Hindlimb muscle (tissue), 1 donor: ENCODE measurements at regions not wholly inside any gene's neighbourhood (a gene's known extent, or its start where the extent isn't known, plus 50 kb on each side); places are given as distances from the start of the nearest gene placed in this dataset.
"Not testable (repeated sequence)": the region's sequence is repeated elsewhere in the genome, so short reads cannot be mapped to it uniquely, and the experiment has no call there.

Source experiments
- DNase-seq: peaks from one replicate; pipeline ENCODE4 v3.0.0-alpha.2; 2013

DNA sequence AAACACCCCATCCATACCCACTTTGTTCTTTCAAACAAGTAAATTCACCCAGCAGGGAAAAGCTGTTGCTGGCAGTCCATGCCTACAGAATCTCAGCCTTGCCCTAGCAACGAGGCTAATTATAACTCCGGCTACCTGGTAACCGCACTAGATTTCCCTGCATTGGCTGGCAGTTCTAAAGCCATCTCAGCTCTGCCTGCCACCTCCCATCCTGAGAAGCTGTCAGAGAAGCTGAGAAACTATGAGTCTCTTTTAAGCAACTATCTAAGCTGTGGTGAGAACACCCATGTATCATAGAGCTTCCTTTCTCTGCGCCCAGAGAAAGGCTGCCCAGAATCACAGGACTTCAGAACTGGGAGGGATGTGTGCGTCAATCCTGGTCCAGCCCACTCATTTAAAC lies 126.5 kb upstream of the NBPF9 start:
- not testable (repeated sequence) for DNase-seq

DNA sequence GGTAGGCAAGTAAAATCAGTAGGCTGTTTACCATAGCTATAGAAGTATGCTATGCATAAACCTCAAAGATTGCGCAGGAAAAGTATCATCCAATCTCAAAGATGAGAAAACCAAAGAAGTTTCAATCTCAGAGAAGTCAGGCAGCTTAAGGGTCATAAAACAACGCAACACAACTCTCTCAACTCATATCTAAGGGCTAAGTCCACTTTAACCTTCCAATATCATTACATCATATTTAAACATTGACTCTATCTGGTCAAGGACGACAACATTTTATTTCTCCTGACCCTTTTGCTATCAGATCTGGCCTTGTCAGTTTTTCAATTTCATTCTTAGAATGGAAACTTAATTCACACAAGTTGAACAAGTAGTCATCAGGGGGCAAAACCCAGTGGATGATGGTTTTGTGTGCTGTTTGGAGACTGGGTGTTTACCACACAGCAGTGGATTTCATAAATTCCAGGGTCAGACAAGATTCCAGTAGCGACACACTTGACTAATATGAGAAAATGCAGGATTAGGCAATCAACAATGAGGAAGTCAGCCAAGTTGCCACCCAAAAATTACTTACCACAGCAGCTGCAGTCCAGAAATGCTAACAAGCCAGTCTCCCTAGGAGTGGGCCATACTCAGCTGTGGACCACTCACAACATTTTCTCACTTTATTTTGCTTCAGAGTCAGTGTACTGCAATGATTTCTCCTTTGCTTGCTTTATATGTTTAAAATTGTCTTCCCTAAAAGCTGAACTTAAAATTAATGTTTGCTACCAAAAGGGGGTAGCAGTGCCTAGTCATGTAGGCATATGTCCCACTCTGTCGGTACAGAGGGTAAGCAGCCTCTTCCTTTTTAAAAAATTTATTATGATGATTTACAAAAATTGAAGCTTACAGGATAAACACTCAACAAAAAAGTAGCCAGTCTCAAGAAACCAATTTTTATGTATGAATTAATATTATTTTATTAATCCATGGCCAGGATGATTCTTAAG lies 131.9 kb upstream of the NBPF9 start:
- DNase-seq = not testable (repeated sequence)

DNA sequence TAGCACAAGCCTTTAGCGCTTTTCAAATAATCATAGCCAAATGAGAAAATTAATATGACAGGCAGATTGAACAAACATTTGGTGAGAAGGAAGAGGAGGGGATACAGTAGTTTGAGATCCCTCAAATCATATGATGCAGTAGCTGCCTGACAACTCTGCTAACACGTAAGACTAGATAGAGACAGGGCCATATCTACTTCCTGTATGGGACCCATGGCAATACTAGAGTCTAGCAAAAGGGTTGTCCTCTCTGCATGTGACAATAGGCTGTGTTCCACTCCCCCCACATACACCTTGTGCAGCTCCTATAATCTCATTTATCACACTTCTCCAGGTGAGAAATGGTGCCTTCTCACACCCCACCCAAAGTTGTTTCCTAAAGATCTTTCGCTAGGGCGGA lies 134.2 kb upstream of the NBPF9 start:
- not testable (repeated sequence) for DNase-seq

DNA sequence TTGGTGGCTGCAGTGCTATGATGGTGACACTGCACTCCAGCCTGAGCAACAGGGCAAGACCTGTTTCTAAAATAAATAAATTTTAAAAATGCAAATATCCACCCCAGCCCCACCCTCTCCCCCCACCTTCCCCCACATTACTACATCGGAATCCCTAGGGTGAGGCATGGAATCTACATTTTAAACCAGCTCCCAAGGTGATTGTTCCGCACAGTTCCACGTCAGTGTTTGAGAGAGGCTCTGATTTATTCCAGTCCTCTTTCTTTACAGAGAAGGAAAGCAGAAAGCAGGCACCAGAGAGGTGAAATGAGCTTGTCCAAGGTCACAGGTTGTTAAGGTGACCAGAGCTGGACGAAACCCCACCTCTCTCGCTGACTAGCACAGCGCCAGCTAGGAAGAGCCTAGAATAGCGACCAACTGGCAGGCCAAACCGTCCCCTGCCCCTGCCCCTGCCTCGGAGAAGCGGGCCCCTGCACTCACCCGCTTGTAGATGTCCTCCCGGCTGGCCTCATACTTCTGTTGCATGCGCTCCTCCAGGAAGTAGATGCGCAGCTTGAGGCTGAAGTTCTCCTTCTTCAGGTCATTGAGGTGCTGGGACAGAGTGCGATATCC lies 136.7 kb upstream of the NBPF9 start:
- not testable (repeated sequence) for DNase-seq

DNA sequence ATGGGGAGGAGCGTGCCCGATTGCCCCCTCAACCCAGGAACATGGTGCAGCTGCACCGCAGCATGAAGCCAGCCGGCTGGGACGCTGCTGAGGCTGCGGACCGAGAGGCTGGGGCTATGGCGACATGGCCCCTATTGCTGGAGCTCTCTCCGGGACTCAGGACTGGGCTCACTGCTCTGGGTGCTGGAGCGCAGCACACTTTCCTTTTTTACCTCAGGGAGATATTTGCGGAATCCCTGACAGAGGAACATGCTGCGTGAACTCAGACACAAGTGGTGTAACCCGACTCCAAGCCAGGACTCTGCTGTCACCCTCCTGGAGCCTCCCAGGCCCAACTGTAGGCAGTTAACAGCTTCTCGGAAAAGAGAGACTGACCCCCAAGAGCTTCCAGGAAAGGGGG lies 137.2 kb upstream of the NBPF9 start:
- DNase-seq = not testable (repeated sequence)

DNA sequence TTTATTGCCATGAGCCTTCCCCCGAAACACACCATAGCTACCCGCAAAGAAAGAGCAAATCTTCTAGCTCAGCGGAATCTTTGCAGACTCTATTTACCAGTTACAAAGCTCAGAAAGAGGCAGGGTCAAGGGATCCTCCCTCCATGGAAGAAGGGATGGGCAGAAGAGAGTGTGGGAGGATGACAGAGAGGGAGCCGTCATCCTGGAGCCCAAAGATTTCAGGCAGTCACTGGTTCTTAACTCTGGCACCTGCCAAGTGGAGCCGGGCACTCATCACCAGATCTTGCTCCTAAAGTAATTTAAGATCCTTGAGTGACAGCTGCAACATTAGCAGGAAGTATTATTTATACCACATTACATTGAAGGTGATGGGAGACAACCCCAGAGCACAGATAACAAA lies 137.9 kb upstream of the NBPF9 start:
- DNase-seq = not testable (repeated sequence)

DNA sequence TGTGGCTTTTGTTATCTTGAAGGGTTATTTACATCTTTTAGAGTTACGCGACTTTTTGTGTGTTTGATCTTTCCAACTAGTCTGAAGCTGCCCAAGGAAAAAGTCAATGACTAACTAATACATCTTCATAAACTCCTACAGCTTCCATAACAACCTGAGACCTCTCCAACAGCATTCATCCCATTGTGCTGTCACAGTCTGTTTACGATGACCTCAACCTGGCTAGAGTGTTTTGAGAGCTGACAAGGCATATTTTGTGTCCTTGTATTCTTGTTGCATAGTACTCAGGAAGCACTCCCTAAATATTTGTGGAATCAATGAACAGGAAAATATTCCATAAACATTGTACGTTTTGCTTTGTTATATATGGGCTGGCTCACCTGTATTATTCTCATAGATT lies 140.2 kb upstream of the NBPF9 start:
- DNase-seq = not testable (repeated sequence)

DNA sequence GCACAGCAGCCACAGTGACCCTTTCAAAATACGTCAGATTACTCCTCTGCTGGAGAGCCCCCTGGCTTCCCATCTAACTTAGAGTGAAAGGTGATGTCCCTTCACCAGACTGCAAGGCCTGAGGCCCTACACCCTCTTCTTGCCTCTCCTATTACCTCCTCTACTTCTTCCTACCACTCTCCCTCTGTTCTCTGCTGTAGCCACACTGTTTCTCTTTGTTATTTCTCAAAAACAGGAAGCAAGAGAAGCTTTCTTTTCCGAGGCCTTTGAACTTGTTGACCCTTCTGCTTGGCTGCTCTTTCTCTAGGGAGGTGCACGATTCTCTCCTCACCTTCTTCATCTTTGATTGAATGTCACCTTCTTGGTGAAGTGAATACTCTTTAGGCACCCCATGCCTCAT lies 141.3 kb upstream of the NBPF9 start:
- DNase-seq = not testable (repeated sequence)

DNA sequence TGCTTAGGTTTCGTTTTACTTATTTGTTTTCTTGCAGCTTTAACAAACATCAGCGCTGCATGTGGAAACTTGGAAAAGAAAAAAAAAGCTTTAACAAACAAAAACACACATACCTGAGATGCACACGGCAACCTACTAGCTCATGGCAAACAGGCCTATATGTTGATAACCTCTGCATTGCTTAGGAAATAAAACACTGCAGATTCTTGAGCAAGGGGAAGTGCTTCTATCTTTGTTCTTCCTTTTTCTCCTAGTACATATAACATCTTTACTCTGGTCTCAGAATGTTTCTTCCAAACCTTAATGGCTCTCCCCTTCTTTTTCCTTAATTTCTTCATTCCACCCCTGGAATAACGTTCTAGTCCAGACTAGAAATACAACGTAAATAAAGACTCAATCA lies 142.9 kb upstream of the NBPF9 start:
- DNase-seq = not testable (repeated sequence)

DNA sequence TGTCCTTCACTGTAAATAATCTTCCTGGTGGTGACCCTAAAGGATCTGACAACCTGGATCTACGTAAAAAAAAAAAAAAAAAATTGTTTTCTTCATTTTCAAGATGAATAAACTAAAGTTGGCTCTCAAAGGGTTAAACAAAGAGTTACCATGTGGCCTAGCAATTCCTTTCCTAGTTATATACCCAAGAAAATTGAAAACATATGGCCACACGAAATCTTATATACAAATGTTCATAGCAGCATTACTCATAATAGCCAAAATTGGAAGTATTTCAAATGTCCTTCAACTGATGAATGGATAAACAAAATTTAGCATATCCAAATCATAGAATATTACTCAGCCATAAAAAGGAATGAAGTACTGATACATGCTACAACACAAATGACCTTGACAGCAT lies 145.3 kb upstream of the NBPF9 start:
- not testable (repeated sequence) for DNase-seq

DNA sequence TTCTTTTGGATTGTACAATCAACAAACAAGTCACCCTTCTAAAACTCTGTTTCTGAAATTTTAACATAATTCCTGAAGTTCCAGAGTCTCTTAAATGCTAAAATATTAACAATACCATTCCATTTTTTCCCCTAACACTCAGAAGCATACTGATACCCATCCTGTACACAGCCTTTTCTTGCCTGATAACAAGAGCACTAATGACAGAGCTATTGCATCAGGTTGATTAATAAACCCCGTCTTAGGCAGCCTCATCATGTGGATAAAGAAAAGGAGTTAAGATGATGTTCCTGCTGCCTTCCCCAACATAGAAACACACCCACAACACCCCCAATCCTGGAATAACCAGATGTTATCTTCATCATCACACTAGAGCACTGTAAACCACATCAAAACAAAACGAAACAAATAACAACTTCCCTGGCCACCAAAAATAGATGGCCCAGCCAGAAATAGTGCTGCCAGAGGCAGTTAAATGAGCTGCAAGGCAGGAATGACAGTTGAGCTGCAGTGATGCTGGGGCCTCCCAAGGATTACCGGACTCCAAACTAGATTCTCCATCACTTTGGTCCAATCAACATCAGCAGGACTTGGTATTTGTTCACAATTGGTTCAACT lies 146.6 kb upstream of the NBPF9 start:
- DNase-seq = not testable (repeated sequence)

DNA sequence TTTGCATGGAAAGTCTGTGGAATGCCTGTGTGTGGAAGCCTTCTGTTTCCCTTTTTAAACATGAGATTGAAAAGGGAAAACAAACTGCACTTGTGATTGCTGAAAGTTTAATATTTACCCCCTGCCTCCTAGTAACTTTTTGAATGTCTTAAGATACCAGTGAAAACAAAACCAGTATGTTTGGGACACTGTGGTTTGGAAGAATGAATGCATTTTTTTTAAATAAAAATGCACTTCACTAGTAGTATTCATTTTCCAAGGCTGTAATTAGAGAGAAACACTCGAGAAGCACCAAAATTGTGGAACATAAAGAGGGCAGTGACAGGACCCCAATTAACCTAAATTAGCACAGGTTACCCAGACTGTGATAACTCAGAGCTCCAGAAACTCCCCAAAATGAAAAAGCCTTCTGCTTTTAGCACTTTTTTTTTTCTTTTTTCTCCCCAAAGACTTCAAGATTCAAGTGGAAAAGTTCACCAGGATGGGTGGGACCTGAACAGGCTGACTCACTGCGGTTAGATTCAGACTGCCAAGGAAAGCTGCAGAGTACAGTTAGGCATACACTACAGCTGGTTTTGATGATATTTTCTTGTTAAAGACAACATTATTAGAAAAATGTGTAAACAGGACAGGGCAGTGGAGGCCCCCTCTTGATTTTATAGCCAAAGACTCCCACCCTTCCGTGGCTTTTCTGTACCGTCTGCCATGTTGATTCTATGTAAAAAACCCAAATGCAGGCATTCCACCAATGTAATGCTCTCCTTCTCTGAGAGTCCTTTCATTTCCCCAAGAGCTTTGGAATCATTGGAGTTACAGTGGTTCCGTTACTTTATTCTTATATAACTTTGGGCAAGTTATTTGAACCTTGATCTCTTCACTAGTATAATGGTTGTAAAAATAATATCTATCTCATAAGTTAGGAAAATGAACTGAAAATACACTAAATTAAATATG lies 151.8 kb upstream of the NBPF9 start:
- DNase-seq = not testable (repeated sequence)

DNA sequence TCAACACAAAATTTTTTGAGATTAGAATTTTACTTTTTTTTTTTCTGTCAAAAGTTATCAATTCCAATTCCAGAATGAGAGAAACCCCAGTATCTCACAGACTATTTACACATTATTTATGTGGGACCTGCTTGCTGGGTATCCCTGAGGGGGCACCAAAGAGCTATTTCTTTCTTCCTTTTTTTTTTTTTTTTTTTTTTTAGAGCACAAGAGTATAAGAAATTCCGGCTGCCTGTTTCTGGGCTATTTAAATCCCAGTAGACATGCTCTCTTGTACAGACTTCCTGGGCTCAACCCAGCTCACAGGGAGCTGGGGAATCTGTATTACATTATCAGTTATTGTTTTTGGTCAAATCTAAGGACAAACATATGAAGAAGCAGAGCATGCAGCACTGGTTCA lies 156.9 kb upstream of the NBPF9 start:
- DNase-seq = not testable (repeated sequence)

DNA sequence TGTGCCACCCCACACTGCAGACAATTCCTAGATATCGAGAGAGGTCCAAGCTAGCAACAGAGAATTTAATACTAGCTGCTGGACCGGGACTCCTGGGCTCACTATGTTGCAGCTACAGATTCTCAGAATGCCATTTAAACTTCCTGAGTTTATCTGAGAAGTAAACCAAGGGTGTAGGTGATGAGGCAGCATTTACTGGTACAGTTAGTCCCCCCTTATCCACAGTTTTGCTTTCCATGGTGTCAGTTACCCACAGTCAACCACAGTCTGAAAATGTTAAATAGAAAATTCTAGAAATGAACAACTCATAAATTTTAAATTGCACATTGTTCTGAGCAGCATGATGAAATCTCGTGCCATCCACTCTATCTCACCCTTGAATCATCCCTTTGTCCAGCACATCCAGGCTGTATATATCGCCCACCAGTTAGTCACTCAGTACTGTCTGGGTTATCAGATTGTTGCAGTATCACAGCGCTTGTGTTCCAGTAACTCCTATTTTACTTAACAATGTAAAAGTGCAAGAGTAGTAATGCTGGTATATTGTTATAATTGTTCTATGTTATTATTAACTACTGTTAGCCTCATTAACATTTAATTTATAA lies 157.5 kb upstream of the NBPF9 start:
- not testable (repeated sequence) for DNase-seq

DNA sequence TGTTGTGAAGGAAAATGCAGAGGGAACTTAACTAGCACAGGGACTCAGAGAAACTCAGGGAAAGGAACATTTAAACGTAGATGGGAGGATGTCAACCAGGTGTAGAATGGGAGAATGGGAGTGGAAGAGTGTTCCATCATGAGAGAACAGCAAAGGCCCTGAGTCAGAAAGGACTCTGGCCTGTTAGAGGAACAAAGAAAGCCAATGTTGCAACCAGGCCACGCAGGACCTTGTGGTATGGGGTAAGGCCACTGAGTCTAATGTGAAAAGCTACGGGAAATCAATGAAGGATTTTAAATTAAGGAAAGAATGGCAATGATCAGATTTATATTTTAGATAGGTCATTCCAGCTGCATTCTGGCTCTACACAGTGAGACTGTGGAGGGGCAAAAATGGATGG lies 163.9 kb upstream of the NBPF9 start:
- DNase-seq = not testable (repeated sequence)

DNA sequence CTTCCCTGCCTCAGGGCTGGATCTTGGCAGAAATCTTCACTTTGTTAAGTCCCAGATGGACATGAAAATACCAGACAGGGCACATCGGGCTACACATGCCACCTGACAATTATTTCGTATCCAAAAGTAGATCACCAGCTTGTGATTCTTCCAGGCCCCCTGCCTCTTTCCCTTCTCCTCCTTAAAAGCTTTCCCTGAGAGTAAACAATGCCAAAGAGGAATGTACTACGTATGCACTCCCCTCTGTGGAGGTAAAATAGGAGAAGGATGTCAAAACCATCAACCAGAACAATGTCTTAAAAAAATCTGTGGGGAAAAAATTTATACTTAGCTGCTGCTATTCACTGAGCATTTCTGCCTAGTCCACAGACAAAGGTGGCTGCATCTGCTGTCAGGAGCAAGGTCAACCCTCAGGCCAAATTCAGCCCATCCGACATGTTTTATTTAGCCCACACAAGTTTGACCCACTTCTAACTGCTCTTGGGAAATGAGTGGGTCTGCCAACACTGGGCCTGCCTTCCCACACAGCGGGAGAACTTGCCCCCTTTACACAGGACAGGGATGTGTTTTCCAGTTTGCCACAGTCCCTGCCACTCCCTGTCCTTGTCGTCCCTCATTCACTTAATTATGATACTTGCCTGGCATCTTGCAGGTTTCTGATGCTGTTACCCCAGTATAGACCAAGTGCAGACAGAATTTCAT lies 165.8 kb upstream of the NBPF9 start:
- not testable (repeated sequence) for DNase-seq

DNA sequence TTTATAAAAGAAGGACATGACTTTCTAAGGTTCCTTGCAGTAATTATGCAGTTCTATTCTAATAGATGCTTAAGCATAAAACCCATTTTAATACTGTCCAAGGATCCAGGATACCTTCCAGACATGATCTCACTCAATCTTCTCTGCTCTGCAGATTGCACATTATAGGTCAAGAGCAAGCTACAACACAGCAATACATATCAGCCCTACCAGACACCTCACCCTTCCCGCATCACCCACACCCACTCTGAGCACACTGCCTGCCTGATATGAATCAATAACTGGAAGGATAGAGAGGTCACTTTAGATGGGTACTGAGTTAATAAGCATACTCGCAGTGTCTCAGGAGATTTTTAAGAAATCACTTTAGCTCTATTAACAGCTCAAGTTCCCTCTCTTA lies 166.5 kb upstream of the NBPF9 start:
- DNase-seq = not testable (repeated sequence)

DNA sequence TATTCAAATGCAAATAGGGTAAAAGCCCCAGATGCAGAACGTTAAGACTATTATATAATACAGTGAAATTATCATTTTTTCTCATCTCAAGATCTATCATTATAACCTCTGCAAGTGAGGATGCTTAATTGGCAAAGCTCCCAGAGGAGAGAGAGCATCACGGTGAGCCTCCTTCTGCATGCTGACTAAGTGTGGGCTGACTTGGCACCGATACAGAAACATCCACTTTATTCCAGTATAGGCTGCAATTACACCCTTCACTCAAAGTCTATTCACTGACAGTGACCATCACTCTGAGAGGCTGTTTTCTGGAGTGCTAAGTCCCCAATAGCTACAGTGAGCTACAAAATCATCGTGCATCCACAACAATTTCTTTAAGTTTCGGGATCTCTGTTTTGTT lies 171.1 kb upstream of the NBPF9 start:
- DNase-seq = not testable (repeated sequence)

DNA sequence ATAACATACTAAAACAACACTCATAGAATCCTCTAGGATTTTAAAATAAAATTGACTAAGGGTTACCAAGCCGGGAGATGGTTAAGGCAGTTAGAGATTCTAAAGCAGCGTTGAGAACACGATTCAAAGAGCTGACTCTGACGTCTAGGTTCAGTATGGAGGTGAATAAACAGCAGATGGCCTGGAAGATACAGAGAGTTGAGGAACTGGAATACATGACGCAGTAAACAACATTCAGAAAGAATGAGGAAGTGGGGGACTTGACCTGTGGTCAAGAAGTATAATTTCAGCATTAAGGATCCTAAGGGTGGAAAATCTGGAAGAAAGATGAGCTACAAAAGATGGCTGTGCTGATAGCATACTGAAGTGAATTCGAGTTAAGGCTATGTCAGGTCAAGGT lies 172.5 kb upstream of the NBPF9 start:
- not testable (repeated sequence) for DNase-seq

DNA sequence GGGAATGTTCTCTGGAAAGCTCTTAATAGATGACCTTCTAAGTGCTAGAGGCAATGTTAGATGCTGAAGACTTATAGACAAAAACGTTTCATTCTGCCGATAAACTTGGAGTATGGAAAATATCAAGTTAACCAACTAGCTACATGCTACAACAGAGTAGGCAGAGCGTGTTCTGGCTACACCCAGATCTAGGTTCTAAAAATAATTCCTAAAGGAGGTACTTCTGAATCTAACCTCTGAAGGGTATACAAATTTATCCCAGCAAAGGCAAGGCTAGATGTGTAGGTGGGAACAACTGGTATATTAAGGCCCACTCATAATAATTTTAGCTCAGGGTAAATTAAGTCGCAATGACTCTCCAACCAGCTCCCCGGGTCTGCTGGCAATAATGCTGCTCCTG lies 173.1 kb upstream of the NBPF9 start:
- DNase-seq = not testable (repeated sequence)

DNA sequence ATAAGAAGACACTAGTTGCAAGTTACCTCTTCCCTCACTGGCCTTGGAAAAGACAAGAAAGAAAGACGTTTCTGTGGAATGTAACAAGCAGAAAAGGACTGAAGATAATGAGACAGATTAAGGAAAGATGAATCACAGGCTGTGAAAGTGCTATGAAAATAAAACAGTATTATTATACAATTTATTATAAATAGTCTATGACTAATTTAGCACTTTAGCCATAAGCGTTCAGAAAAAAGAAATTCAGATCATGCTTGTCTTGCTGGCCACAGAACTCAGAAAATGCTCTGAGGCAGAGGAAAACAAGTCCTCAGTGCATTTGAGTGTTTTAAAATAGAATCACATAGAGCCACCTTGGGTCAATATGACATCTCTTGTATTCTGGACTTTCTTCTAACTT lies 174.8 kb upstream of the NBPF9 start:
- DNase-seq = not testable (repeated sequence)
